SU-DHL-6 (cell line): ENCODE measurements at regions not wholly inside any gene's neighbourhood (a gene's known extent, or its start where the extent isn't known, plus 50 kb on each side); places are given as distances from the start of the nearest gene placed in this dataset.

ENCODE experiments used
- H2AFZ ChIP-seq: fragments of 200-600 bp; sonication (generic); 2 replicates; pipeline ENCODE4 v1.6.1; 2014; ENCODE audit warnings: low read depth, mild to moderate bottlenecking, moderate library complexity, mixed read lengths, antibody characterized with exemption, low read length; ENCODE audit not compliant: severe bottlenecking
- H3F3A ChIP-seq: fragments of 200-600 bp; shearing (Covaris generic); 2 replicates; pipeline ENCODE4 v1.6.0; 2016; ENCODE audit warnings: antibody characterized with exemption, mild to moderate bottlenecking; ENCODE audit not compliant: insufficient read depth
- H3K27ac ChIP-seq: fragments of 200-600 bp; sonication (generic); 2 replicates; pipeline ENCODE4 v1.5.1; 2016; ENCODE audit warnings: low read depth, mild to moderate bottlenecking, low read length, moderate library complexity, mixed read lengths
- H3K27me3 ChIP-seq: fragments of 200-600 bp; sonication (generic), shearing (Covaris generic); 2 replicates; pipeline ENCODE4 v1.6.0; 2014; ENCODE audit warnings: mild to moderate bottlenecking, low read length
- H3K36me3 ChIP-seq: fragments of 200-600 bp; sonication (generic); 2 replicates; pipeline ENCODE4 v1.6.1; 2014; ENCODE audit warnings: mild to moderate bottlenecking, low read length, mixed read lengths
- H3K4me2 ChIP-seq: fragments of 300-600, 200-600 bp; shearing (Covaris generic), sonication (generic); 2 replicates; pipeline ENCODE4 v1.6.0; 2014; ENCODE audit warnings: low read length, low read depth, mild to moderate bottlenecking; ENCODE audit not compliant: poor library complexity, severe bottlenecking
- H3K4me3 ChIP-seq: fragments of 200-600 bp; sonication (generic); 2 replicates; pipeline ENCODE4 v1.5.1; 2014; ENCODE audit warnings: antibody characterized with exemption, low read length, mild to moderate bottlenecking, mixed read lengths; ENCODE audit not compliant: insufficient read depth, poor library complexity, severe bottlenecking
- H3K79me2 ChIP-seq: fragments of 200-600 bp; sonication (generic); 2 replicates; pipeline ENCODE4 v1.6.1; 2014; ENCODE audit warnings: mild to moderate bottlenecking, low read length, moderate library complexity; ENCODE audit not compliant: insufficient read depth
- H3K9ac ChIP-seq: fragments of 200-600 bp; sonication (generic); 2 replicates; pipeline ENCODE4 v1.7.0; 2014; ENCODE audit warnings: mild to moderate bottlenecking, low read length
- H3K9me2 ChIP-seq: fragments of 200-600 bp; sonication (generic); replicated peaks from 2 replicates; pipeline ENCODE4 v1.6.1; 2014; ENCODE audit warnings: low read length; ENCODE audit not compliant: insufficient read depth
- H3K9me3 ChIP-seq: fragments of 200-600 bp; sonication (generic); 2 replicates; pipeline ENCODE4 v1.6.1; 2014; ENCODE audit warnings: low read length, mixed read lengths; ENCODE audit not compliant: insufficient read depth
- H4K20me1 ChIP-seq: fragments of 200-600 bp; sonication (generic); 2 replicates; pipeline ENCODE4 v1.6.1; 2014; ENCODE audit warnings: low read depth, mild to moderate bottlenecking, antibody characterized with exemption, low read length, moderate library complexity, mixed read lengths
- CTCF ChIP-seq: fragments of 200-600 bp; sonication (generic); IDR thresholded peaks from one replicate; pipeline ENCODE4 v1.5.1; 2017; ENCODE audit warnings: antibody characterized with exemption, mild to moderate bottlenecking, low read length, moderate library complexity; ENCODE audit not compliant: insufficient read depth, poor library complexity, severe bottlenecking
- EZH2phosphoT487 ChIP-seq: fragments of 200-600 bp; sonication (generic), shearing (Covaris generic); conservative IDR thresholded peaks from 2 replicates; pipeline ENCODE4 v1.6.1; 2018; ENCODE audit warnings: mild to moderate bottlenecking, antibody characterized with exemption, low read length, moderate library complexity, mixed read lengths

- H3K9me2 ChIP-seq, result no peaks in the 10 kb centered on the region
- H3K4me3 ChIP-seq, result no peak overlapping the region
- no peak for TF ChIP-seq EZH2phosphoT487
- H4K20me1 ChIP-seq, result no peaks in the 10 kb centered on the region
- H3K36me3 ChIP-seq, result no peaks in the 10 kb centered on the region
- H3K4me2 ChIP-seq, result no peak overlapping the region
- H3K9ac ChIP-seq, result no peak overlapping the region
- no peak overlapping the region for H2AFZ ChIP-seq
- H3K27ac ChIP-seq, result no peak overlapping the region
- no peaks in the 10 kb centered on the region for H3K27me3 ChIP-seq
- no peaks in the 10 kb centered on the region for H3K9me3 ChIP-seq
- no peaks in the 10 kb centered on the region for H3K79me2 ChIP-seq
- H3F3A ChIP-seq, result no peaks in the 10 kb centered on the region
These were observed 226.8 kb downstream of the SKIDA1 start for GRCh38 chr10:21298701-21299100.

- H3K79me2 ChIP-seq, result no peaks in the 10 kb centered on the region
- no peak overlapping the region for H3K27ac ChIP-seq
- no peaks in the 10 kb centered on the region for H4K20me1 ChIP-seq
- H3K9ac ChIP-seq, result no peak overlapping the region
- H3K4me2 ChIP-seq, result no peak overlapping the region
- H3K36me3 ChIP-seq, result no peaks in the 10 kb centered on the region
- no peaks in the 10 kb centered on the region for H3K9me3 ChIP-seq
- no peaks in the 10 kb centered on the region for H3F3A ChIP-seq
- no peak overlapping the region for H2AFZ ChIP-seq
- H3K4me3 ChIP-seq, result no peak overlapping the region
- H3K27me3 ChIP-seq, result no peaks in the 10 kb centered on the region
- no peaks in the 10 kb centered on the region for H3K9me2 ChIP-seq
- no peak for TF ChIP-seq CTCF
- no peak for TF ChIP-seq EZH2phosphoT487
These were observed 227.7 kb downstream of the SKIDA1 start for GRCh38 chr10:21297603-21298383.

- H3K4me3 ChIP-seq, result no peak overlapping the region
- no peak overlapping the region for H2AFZ ChIP-seq
- no peaks in the 10 kb centered on the region for H3F3A ChIP-seq
- H4K20me1 ChIP-seq, result no peaks in the 10 kb centered on the region
- no peaks in the 10 kb centered on the region for H3K9me2 ChIP-seq
- TF ChIP-seq CTCF (no peak), EZH2phosphoT487 (no peak)
- no peaks in the 10 kb centered on the region for H3K9me3 ChIP-seq
- no peaks in the 10 kb centered on the region for H3K27me3 ChIP-seq
- H3K36me3 ChIP-seq, result no peaks in the 10 kb centered on the region
- no peak overlapping the region for H3K4me2 ChIP-seq
- H3K79me2 ChIP-seq, result no peaks in the 10 kb centered on the region
- H3K9ac ChIP-seq, result no peak overlapping the region
- no peak overlapping the region for H3K27ac ChIP-seq
These were observed 228.7 kb downstream of the SKIDA1 start for GRCh38 chr10:21296575-21297355.
